ENCODE measurements at regions not wholly inside any gene's neighbourhood (a gene's known extent, or its start where the extent isn't known, plus 50 kb on each side); places are given as distances from the start of the nearest gene placed in this dataset.

- no peak for DNase-seq
Observed at GRCh38 chr19:29323440-29324290, 110.7 kb upstream of the UQCRFS1 start.

DNA sequence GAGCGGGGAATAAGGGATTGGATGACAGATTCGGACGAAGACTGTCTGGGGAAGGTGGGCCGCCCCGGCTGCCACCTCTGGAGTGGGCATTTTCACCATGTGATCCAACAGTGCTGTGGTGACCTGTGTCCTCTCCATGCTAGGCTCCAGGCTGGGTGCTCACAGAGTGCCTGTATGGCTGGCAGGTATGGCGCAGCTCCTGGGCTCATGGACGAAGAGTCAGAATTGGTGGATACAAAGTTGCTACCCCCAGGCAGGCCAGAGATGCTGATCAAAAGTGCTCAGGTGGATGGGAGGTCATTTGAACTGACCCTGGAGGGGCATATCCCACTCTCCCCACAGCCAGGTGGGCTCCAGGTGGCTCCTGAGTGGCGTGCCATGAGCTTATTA, 111.3 kb upstream of the UQCRFS1 start:
- DNase-seq: no peak

DNA sequence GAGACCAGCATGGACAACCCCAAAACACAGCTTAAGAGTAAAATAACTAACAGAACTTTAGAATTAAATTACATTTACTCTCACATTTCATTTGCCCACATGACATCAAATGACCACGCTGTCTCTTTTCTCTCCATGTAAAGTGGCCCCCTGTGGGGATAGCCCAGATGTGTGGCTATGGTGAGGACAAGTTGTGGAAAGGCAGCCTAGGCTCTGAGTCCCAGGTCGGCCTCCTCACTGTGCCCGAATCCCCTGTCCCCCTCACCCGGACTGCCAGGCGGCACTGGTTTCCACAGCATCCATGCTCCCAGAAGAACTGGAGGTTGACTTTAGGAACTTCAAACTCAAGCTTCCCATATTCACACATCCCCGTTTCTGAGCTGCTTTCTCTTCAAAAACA, 111.8 kb upstream of the UQCRFS1 start:
- no peak for DNase-seq

DNA sequence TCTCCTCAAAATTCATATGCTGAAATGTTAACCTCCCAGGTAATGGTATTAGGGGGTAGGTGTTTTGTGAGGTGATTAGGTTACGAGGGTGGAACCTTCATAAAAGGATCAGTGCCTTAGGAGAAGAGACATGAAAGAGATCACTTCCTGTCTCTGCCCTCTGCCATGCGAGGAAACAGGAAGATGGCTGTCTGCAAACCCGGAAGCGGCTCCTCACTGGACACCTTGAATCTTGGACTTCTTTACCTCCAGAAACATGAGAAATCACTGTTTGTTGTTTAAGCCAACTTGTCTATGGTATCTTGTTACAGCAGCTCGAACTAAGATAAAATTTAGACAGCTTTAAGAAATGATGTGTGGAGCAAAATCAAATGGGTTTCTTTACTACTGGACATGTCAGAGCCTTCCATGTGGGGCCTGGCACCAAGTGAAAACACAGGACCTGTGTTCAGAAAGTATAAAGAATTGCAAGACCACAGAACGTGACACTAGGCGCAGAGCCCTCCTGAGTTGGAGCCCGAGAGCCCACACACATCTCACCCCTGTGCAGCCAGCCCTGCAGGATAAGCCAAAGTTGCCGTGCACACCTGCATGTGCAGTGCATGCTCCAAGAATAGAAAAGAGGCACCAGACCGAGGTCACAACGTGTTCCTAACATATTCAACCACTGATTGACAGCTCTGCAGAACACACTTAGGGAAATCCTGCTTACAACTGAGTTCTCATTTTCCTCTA, 112.5 kb upstream of the UQCRFS1 start:
- no peak for DNase-seq

GRCh38 chr19:29326351-29326750, 113.4 kb upstream of the UQCRFS1 start:
- no peak for DNase-seq

DNA sequence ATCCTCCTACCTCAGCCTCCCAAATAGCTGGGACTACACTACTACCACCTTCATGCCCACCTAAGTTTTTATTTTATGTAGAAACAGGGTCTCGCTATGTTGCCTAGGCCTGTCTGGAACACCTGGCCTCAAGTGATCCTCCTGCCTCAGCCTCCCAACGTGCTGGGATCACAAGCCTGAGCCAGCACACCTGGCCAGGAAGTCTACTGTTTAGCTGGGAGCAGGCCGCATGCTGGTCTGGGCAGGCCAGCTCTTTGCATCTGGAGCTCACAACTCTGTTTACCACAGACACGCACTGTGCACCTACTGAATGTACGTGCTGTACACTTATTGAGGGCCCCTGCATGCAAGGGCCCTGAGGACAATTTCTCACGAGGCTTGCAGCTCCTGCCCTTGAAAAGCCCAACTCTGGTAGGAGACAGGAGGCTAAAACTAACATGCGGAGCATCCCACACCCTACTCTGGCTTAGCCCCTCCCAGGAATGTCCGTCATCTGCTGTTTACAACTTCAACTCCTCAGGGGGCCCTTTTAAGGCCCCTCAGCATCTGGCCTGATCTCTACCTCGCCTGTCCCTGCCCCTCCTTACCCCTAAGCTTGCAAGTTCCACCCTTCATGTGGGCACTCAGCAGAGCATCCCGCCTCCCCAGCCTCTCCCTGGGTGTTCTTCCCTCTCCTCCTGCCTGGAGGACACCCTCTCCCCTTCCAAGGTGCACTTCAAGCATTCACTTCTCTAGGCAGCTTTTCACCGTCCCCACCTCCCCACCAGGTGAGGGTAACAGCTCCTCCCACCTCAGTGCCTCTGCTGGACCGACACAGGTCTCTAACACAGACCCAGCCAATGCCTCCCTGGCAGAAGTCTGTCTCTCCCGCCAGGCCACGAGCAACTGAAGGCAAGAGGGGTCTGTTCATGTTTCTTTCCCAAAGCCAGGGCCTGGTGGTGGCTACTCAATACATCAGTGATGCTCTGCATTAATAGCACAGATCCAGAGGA, 114.2 kb upstream of the UQCRFS1 start:
- no peak for DNase-seq

DNA sequence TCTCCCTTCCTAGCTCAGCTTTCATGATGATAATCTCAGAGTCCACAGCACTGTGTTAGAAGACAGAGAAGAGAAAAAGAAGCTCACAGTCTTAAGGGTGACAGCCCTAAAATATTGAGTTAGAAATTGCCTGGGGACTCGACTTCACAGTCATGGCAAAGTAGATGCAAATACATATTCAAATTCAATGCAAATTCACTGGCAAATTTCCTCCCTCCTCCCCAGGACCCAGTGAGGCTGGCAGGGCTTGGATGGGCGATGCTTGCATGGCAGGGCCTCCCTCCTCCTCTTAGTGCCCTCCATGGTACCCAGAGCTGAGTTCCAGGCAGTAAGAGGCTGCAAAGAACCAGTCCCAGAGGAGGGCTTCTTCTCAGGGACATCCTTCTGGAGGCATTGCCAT, 115.6 kb upstream of the UQCRFS1 start:
- no peak for DNase-seq

DNA sequence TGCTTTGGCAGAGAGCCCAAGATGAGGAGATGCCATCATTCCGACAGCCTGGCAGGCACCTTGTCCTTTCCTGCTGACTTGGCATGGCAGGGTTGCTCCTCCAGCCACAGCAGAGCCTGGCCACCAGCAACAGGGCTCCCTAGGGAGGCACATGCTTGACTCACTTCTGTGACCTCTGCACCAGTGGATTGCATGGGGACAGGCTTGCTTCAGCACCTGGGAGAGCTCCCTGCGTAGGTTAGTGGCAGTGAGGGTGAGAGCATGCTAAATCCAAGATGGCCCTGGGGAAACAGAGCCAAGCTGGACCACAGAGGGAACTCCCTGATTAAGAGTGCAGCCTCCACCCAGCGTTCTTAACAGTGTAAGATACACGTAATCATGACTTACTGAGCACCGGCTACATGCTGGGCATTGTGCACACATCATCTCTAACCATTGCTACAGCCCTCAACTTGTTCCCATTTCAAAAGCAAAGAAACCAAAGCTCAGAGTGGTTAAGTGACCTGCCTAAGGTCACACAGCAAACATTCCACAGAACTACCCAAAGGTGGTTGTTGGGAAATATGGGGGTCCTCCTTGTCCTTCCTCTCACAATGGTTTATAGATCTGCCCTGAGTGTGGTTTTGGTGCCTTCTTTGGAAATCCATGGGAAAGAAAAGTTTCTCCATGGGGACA, 116.6 kb upstream of the UQCRFS1 start:
- no peak for DNase-seq

DNA sequence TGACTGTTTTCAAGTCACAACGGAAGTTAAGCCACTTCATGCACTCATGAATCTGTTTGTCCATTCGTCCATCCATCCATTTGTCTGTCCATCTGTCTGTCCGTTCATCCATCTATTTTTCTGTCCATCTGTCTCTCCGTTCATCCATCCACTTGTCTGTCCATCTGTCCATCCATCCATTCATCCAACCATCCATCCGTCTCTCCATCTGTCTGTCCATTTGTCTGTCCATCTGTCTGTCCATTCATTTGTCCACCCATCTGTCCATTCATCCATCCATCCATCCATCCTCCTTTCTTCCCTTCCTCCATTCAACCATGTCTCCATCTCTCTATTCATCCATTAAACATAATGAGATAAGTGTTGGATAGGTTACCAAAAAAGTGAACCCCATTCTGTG, 123.5 kb upstream of the UQCRFS1 start:
- no peak for DNase-seq

DNA sequence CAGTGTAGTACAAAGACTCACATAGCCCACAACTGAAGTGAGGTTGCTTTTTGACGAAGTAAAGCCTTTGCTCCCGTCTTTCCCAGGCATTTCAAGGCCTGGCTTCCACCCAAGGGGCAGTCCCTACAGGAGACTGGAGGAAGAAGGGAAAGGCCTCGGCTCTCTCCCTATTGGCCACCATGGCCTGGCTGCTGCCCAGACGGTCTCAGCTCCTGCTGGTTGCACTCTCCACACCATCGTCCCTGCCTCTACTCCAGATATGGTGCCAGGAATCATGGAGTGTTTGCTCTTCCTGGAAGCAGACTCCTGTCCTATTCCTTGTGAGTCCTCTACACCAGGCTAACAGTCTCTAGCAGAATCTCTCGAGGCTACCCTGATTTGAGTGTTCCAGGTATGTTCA, 124.1 kb upstream of the UQCRFS1 start:
- DNase-seq: no peak

DNA sequence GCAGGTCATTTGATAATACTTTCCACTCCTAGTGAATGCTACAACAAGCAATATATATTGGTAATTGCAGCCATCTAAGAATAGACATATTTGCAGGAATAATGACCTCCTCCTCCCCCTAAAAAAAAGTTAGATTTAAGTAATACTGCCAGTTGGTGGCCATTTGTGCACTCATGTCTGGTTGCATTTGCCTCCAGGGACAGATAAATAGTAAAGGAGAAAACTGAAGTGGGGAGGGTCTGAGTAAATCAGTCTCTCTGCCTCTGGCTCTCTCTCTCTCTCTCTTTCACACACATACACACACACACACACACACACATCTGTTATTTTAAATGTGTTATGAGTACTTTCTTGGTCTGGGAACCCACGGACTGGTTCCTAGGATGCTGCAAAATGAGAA, 125.5 kb upstream of the UQCRFS1 start:
- DNase-seq: no peak

DNA sequence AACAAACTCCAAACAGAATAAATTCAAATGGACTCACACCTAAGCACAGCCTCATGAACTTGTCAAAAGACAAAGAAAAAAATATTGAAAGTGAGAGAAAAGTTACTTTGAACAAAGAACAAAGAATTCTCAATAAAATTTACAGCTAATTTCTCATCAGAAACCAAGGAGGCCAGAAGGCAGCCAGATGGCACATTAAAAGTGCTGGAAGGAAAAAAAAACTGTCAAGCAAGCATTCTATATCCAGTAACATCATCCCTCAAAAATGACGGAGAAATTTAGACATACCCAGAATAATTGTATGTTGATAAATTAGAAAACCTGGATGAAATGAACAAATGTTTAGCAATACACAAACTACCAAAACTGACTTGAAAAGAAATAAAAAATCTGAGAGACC, 129.8 kb upstream of the UQCRFS1 start:
- no peak for DNase-seq

DNA sequence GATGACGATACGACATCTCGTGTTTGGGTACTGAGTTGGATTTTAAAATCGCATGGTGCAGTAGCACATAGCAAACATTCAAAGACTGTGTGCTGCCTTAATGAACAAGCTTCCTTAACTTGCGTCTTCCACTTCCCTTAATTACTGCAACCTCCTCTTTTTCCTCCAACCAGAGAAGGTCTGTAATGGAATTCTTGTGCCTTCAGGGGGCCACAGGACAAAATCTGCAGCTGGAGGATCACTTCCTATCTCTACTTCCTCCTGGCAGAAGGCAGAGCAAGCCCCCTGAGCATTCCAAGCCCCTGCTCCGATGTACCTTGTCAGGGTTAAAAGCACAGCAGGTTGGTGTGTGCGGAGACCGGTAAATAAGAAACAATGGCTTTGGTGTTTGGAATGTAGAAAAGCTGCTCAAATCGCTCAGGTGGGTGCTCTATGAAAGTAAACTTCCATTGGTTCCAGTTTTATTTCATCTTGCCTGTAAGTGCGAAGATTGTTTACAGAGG, 151.3 kb upstream of the UQCRFS1 start:
- no peak for DNase-seq

DNA sequence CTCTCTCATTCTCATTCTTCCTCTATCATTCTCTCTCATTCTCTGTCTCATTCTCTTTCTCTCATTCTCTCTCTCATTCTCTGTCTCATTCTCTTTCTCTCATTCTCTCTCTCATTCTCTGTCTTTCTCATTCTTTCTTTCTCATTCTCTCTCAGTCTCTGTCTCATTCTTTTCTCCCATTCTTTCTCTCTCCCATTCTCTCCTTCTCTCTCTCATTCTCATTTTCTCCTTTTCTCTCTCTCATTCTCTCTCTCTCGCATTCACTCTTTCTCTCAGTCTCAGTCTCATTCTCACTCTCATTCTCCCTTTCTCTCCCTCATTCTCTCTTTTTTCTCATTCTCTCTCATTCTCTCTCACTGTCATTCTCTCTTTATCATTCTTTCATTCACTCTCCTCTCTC, 152.0 kb upstream of the UQCRFS1 start:
- DNase-seq: no peak

GRCh38 chr19:29365836-29366417, 153.0 kb upstream of the UQCRFS1 start:
- no peak for DNase-seq

DNA sequence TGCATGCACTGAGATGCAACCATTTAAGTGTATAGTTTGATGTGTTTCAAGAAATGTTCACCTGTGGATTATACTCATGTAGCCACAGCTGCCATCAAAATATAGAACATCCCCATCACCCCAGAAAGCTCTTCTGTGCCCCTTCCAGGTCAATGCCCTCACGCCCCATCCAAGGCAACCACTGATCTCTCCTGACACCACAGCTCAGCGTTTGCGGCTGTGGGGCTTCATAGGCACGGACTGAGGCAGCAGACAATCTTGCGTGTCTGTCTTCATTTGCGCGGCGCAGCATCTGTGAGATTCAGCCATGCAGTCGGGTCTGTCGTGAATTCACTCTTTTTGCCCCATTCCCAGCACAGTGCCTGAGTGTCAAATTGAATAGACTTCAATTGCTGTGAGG, 153.8 kb upstream of the UQCRFS1 start:
- DNase-seq: no peak

- no peak for DNase-seq
Observed at GRCh38 chr19:29367791-29368222, 154.9 kb upstream of the UQCRFS1 start.

GRCh38 chr19:29370276-29370675, 155.5 kb upstream of the VSTM2B start:
- DNase-seq: no peak

DNA sequence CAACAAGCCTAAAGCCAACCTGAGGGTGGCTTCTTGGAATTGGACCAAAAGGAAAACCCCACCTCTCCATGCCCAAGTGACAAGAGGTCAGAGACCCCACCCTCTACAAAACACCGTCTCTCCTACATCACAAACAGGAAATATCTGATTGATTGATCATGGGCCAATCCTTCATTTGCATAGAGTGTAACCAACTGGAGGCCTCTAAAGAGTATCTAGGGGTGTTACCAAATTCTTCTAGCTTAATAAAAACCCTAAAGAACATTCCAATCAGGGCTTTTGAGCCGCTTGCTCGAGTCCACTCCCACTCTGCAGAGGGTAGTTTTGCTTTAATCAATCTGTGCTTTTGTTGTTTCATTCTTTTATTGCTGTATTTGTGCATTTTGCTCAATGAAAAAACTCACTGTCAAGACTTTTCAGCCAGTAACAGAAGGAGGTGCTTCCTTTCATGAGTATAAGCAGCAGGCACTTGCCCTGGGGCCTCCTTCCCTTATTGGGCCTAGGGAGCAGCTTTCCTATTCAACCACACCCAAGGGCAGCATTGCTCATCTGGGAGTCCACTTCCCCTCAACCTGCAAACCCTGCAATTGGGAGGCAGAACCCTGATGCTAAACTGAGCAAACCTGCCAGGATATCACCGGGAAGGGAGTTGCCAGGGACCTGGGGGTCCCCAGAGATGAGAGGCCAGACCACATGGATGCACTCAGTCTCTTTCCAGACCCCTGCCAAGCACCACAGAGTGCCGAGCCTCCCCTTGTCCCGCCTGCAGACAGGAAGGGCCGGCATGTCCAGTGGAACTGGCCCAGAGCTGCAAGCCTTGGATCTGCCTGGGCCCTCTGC, 154.3 kb upstream of the VSTM2B start:
- DNase-seq: no peak

DNA sequence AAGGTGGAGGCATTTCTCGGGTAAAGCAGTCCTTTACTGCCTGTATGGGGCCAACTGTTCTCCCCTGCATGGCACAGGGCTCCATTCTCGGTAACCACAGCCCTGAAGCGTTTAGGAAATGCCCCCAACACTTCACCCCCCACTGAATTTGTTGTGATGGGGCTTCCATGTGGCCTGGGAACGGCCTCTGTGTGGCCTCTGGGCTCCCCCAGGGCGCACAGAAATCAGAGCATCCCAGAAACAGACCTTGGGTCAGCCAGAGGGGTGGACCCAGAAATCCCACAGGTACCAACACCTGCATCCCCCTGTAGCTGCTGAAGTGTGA, 153.7 kb upstream of the VSTM2B start:
- DNase-seq: no peak

- no peak for DNase-seq
Observed at GRCh38 chr19:29372461-29372860, 153.3 kb upstream of the VSTM2B start.

All from skin of body (tissue), 1 donor.